Activated CD4-positive, CD25-positive, alpha-beta regulatory T cell (primary cell): ENCODE measurements at regions not wholly inside any gene's neighbourhood (a gene's known extent, or its start where the extent isn't known, plus 50 kb on each side); places are given as distances from the start of the nearest gene placed in this dataset.

Experiments used
- DNase-seq, 4 experiments: peaks; one replicate each; lab custom pipeline; 2025; lab: John Stamatoyannopoulos, UW

DNA sequence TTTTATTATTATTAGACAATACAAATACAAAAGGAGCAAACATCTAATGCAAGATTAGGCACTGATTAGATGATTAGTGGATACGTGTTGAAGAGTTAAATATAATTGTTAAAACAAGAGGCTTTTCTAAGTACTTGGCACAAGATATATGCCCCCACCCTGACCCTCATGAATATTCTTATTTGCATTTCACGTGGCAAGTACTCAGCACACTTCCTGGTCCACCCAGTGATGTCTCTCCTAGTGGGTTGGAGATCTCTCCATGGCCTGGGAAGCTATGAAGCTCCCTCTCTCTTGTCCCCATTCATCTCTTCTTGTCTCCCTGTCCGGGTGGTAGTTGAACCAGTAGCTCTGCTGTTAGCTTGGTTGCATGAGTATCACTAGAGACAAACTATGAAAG lies 375.3 kb downstream of the ADRA2A start:
- DNase-seq: no peak

DNA sequence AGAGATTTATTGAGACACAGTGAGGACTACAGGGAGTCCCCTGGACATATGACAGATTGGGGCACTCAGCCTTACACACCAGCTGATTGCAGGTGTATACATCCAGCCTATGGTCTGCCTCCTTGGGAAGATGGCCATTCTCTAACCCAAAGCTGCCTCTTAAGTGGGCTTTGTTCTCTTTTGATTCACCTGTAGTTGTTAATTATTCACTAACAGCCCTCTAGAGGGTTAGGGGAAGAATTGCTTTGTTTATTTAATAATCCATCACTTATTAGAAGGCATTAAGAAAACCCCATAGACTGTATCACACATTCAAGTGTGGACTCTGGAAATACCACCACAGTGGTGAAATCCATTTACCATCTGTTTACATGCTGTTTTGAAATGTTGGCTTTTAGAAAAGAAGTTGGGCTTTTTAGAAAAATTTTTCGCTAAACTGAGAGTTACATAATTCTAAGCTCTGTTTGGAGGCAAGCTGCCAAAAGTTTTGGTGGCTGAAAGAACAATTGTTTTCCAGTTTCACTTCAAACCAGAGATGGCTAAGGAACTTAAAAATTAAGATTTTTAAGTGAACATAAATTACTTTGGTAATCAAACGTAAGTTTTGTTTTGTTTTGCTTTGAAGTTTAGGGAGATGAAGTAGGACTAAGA lies 379.1 kb downstream of the ADRA2A start:
- no peak for DNase-seq

DNA sequence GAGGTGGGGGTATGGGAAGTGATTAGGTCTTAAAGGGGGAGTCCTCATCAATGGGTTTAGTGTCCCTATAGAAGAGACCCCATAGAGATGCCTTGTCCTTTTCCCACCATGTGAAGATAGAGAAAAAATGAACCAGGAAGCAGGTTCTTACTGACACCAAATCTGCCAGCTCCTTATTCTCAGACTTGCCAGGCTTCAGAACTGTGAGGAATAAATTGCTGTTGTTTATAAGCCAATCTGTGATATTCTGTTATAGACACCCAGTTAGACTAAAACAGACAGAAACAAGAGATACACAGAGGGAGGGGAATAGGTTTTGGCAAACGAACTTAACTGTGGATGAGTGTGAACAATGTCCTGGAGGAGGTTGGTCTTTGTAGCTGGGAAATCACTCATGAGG lies 381.4 kb downstream of the ADRA2A start:
- DNase-seq: no peak

DNA sequence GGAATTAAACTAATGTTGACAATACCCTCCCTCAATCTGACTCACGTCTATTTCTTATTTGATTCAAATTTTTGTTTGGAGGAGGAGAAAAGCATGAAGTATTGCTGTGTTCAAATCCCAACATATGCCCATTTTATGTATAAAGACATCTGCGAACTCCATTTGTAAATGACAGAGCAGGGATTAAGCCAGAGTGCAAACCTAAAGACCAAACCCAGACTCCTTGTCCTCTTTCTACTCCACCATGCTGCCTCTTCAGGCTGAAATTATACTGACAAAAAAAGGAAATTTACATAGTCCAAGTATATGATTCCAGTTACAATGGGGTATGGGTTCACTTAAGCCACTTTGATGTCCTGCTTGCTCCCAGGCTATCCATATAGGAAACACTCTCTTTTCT lies 383.1 kb downstream of the ADRA2A start:
- no peak for DNase-seq

DNA sequence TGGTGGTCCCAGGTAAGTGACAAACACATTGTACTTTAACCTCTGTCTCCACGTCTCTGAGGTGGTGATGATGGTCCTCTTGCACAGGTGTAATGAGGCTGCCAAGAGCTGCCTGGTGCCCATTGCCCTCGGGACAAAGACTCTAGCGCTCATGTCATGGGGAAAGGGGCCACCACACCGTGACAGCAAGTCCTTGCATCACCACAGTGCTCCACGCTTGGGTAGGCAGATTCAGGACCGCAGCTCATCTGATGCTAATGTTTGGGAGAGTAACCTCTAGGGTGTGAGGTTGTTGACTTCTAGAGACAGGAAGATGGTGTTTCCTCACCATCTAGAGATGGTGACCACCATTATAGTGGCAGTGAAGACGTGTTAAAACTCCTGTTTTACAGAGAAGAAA lies 395.6 kb downstream of the ADRA2A start:
- DNase-seq: no peak

DNA sequence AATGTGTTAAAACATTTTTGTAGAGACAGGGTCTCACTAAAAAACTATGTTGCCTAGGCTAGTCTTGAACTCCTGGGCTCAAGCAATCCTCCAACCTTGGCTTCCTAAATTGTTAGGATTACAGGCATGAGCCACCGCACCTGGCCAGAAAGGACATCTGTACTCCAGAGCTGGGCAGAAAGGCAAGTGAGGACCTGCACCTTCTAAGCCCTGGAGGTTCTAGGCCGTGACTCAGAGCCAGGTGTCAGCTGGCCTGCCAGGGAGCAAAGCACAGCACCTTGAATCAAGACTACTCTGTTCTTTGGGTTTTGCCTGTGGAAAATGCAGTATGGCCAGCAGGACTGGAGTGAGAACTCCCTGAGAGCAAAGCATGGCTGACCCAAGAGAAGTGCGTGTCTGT lies 396.5 kb downstream of the ADRA2A start:
- DNase-seq: no peak

DNA sequence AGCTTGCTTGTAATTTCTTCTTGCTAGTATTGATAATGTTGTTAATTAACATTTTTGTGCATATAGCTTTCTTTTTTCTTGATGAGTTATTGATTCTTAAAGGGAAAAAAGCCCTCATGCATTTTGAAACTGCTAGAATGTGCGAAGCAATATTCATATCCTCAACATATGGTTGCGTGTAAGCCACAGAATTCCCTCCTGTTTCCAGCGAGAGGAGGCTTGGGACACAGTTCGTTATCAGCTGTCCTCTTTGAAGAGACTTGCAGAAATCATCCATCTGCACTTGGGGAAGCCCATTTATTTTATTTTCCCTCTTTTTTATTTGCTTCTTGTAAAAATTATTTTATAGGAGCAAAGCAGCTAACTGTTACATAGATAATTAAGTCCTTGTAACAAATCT lies 398.0 kb downstream of the ADRA2A start:
- DNase-seq: no peak

DNA sequence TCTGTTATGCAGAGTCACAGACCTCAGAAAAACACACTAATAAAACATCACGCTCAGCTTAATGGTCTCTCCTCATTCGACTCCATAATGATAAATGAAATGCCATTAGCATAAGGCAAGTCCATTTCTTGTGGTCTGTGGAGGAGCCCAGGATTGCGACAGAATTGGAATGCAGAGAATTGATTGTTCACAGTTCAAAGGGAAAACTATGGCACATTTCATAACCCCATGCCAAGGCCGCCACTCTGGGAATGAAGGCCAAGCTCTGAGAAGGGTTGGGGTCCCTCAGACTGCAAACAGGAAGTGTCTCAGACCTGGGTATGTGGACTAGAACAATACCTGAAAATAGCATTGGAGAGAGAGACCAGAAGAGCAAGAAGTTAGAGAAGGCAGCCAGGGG lies 398.9 kb downstream of the ADRA2A start:
- DNase-seq: no peak

DNA sequence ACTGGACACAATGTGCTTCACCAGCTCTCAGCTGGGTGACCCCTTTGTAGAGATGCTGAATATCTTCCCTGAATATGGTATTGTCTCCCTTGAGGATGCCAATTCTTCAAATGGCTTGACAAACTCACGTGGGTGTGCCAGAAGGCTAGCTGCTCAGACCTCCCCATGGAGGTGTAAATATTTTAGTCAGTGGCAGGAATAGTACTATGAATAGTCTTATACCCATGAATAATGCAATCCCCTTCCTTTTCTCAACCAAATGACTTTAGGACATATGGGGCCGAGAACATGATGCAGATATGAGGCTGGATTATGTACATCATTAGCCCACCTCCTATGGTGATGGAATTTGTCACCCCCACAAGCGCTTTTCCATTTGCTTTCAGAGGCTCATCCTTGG lies 401.8 kb downstream of the ADRA2A start:
- no peak for DNase-seq

DNA sequence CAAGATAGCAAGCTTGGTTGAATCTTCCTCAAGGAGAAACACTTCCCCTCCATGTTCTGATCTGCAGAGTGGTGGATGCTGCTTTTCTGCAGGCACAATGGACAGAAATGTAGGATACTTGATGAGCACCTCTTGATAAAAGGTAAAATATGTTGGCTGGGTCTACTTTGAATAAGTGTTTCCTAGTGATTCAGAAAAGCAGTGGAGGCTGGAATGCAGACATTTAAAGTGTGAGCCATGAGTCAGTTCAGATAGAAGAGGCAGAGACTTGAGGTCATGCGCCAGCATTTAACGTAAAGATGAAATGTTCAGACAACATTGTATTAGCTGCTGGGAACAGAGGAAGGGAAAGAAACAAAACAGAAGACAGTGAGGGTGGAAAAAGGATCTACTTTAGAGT lies 403.1 kb downstream of the ADRA2A start:
- no peak for DNase-seq

DNA sequence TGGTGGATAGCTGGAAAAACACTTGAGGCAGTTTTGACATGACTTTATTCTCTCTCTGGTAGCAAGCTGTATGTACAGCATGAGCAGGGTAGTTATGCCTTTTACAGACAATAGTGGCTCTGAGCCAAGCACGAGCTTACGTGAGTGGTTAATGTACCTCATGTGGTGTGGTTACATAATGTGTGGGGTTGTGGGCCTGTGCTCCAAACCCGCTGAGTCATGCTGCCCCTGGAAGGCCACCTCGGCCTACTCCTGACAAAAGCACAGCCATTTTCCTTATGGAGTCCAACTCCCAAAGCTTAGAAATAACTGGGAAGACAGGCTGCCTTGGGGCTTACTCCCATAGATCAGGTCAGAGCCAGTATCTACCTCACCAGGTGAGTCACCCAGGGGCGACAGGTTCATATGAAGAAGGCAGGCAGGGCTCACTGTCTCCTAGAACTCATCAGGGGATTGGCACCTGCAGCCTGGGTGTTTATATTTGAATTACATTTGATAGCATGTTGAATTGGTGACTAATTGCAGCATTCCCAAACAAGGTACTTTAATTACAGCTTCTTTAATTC lies 404.5 kb downstream of the ADRA2A start:
- DNase-seq: no peak

DNA sequence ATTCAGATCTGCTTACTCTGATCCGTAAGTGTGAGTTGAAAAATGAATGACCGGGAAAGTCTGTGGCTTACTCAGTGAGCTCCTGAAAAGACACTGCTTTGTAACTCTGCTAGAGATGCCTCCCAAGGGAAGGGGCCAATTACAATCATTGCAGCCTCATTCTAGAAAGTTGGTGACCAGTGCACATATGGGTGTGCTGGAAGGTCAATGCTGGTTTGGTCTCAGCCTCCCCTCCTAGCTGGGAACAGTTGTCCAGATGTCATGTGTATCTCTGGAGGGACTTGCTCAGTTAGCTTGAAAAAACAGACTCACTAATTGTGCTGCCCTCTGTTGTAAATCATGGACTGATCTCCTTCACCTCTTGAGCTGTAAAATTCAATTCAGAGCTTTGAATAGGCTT lies 405.0 kb downstream of the ADRA2A start:
- DNase-seq: no peak

DNA sequence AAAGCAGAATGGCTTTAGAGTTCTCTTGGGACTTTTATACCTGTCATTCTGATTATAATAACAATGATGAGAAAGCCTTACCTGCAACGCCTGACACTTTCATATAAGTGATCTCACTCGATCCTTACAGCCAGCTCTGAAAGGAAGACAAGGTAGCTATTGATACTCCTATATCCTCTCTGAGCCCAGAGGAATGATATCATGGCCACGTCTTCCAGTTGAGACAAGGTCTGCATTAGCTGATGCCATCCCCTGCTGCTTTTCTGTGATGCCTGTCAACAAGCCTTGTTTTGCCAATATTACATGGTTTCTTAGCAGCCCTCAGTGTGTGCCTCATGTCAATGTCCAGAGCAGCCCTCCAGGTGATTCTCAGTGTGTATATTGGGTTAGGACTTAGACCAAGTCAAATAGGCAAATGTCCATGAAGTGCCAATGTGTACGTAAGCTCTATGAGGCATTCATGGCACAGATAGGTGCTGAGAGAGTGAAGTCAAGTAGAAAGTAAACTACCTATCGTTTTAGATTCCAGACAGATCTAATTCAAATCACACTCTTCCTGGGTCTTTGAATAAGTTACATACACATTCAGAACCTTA lies 405.9 kb downstream of the ADRA2A start:
- no peak for DNase-seq

DNA sequence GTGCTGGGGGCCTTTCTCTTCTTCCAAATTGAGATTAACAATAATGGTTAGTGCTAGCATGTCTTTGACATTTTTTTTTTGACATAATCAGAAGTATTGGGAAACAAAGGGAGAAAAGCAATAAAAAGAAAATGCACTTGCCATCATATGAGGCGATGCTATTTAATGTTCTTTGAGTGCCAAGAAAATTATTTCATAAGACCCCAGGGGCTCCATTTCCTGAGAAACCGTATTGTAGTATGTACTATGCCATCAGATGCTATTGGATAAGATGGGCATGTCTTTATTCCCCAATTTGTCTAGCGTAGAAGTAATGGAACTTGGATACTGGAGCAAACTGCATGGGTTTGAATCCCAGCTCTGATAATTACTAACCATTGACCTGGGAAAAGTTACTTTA lies 408.9 kb downstream of the ADRA2A start:
- DNase-seq: no peak

DNA sequence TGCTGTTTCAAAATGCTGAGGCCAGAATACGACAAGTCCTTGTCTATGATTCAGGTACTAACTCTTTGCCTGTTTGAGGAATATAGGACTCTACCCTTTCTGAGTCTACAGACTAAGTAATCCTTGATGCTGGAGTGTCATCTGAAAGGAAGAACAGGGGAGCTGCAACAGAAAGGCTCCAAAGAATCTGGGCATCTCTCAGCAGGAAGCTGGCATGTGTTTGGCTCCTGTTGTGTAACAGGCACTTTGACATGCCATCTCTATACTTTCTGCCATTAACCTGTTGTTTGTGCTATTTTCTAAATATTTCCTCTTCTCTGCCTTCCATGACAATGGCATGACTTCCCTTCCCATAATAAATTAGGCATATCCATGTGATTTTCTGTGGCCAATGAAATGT lies 409.5 kb downstream of the ADRA2A start:
- no peak for DNase-seq

DNA sequence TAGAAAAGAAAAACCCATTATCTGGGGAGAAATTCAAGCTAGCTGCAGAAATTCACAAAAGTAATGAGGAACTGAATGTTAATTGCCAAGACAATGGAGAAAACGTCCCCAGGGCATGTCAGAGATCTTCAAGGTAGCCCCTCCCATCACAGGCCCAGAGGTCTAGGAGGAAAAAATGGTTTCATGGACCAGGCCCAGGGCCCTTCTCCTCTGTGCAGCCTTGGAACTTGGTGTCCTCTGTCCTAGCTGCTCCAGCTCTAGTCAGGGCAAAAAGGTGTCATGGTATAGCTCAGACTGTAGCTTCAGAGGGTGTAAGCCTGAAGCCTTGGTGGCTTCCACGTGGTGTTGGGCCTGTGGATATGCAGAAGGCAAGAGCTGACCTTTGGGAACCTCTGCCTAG lies 411.8 kb downstream of the ADRA2A start:
- DNase-seq: no peak

DNA sequence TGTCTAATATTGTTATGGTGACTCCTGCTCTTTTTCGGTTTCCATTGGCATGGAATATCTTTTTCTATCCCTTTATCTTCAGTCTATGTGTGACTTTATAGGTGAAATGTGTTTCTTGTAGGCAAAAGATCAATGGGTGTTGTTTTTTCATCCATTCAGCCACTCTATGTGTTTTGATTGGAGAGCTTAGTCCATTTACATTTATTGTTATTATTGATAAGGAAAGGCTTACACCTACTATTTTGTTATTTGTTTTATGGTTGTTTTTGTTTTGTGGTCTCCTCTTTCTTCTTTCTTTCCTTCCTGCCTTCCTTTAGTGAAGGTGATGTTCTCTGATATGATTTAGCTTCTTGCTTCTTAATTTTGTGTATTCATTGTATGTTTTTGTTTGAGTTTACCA lies 414.3 kb downstream of the ADRA2A start:
- DNase-seq: no peak

DNA sequence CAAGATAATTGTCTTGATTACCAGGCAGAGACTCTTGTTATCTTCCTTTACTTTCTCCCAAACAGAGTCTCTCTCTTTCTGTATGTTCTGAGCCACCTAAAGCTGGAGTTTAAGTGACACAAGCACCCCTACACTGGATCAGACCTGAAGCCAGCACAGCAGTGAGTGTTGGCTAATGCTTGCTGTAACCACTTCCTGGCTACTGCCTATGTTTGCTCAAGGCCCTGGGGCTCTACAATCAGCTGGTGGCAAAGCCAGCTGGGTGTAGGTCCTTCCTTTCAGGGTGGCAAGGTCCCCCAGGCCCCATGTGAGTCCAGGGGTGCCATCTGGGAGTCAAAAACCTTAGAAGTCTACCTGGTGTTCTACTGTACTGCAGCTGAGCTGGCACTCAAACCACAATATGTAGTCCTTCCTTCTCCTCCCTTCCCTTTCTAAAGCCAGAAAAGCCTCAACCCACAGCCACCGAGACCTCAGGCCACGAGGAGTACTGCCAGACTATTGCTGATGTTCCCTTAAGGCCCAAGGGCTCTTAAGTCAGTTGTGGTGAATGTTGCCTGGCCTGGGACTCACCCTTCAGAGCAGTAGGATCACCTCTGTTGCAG lies 416.3 kb downstream of the ADRA2A start:
- DNase-seq: no peak

DNA sequence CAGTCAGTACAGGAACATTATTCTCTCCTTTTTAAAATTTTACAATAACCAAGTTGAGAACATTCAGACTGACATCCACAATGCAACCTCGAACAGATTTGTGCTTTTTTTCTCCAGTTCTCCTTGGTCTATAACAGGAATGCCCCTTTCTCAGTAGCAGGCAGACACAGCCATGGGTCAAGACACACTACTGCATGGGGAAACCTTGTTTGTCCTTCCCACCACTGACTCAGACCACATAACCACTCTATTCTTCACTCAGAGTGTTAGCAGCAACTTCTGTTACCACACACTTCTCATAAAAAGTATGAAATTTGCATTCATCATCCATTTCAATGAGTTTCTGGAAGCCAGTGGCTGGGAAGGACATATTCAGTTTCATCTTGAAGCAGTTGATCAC lies 421.7 kb downstream of the ADRA2A start:
- no peak for DNase-seq

DNA sequence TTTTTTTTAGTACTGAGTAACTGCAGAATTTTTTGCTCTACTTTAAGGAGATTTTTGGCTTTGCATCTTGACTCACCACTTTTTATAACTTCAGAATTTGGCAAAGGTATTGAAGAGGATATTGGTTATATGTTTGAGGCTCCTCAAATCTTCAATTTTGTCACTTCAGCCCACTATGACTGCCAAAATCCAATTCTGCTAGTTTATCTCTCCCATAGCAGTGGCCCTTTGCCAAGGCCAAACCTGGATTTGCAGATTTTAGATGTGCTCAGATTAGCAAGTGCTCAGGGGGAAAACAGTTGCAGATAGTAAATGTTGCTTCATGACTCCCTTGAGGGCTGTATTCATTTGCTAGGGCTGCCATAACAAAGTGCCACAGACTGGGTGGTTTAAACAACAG lies 427.5 kb downstream of the ADRA2A start:
- DNase-seq: no peak

DNA sequence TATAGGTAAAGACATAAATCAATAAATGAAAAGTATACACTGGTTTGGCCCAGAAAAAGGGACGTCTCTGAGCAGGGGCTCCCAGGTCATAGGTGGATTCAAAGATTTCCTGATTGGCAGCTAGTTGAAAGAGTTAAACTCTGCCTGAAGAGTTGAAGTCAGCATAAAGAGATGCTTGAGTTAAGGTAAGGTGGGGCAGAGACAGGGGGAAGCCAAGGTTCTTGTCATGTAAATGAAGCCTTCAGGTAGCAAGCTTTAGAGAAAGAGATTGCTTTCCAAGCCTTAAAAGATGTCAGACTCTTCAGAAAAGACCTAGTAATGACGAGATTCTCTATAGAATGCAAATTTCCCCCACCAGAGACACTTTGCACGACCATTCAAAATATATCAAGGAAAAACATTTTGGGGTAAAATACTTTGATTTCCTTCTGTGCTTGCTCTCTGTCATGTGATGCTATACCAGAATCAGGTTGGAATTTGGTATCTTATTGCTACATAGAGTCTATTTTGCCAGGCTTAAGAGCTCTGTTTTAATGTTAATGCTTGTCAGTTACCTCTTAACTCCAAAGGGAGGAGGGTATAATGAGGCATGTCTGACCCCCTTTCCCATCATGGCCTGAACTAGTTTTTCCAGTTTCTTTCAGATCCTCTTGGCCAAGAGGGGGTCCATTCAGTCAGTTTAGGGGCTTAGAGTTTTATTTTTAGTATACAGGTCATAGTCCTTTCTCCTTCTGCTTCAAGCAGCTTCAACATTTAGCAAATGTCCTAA lies 429.6 kb downstream of the ADRA2A start:
- DNase-seq: no peak

DNA sequence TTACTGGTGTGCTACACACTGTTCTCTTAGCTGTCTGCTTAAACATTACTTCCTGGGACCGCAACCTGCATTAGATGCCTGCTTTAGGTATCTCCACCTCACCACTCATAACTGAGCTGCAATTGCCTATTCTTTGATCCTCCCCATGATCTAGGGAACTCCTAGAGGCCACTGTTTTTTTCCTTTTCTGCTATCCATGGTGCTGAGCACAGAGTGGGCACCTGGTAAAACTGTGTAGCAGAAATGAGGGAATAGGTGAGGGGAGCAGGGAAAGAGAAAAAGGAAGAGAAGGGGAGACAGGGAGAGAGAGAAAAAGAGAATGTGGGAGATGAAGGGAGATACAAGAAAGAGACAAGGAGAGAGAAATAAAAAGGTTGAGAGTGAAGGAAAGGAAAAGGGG lies 434.9 kb downstream of the ADRA2A start:
- DNase-seq: no peak

DNA sequence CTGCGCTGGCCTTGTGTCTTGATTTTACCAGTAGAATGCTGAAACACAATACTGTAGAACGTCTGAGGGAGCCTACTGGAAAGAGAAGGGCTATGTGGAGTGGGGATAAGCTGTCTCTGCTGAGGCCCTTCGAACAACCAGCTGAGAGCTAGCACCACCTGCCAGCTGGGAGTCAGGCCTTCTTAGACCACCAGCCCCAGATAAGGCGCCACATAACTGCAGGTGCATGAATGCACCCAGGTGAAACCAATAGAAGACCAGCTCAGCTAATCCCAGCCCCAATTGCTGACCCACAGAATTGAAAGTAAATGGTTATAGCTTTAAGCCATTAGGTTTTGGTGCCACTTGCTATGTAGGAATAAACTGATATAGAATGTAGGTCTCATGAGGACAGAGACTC lies 438.4 kb downstream of the ADRA2A start:
- no peak for DNase-seq
